ENCODE measurements at regions not wholly inside any gene's neighbourhood (a gene's known extent, or its start where the extent isn't known, plus 50 kb on each side); places are given as distances from the start of the nearest gene placed in this dataset.

DNA sequence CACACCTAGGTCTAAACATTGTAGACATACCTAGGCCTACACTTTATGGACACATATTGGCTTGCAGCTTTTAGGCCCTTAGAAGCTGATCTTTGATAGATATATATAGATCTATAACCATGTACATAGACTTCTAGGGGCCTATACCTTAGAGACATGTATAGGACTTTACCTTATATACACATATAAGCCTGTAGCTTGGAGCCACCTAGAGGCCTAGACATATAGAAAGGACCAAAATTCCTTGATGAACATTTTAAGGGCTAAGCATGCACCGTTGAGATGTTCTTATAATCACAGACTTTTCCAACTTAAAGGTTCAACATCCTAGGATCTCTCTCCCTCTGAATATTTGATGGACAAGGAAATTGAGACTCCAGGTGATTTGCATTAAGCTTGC, 371.7 kb upstream of the SASH1 start:
- Histone ChIP-seq H3K79me2 (ENCODE audit: insufficient read depth, low read length) (no peaks in the 10 kb centered on the region), H3K9me3 (ENCODE audit: insufficient read depth, low read length, severe bottlenecking) (no peaks in the 10 kb centered on the region), H3K4me2 (ENCODE audit: insufficient read depth, low read length) (no peak overlapping the region), H2AFZ (ENCODE audit: low read depth, low read length) (no peak overlapping the region), H3K36me3 (ENCODE audit: insufficient read depth, low read length) (no peaks in the 10 kb centered on the region), H3K4me1 (ENCODE audit: insufficient read depth, low read length) (no peaks in the 10 kb centered on the region), H4K20me1 (ENCODE audit: insufficient read depth, low read length) (no peaks in the 10 kb centered on the region), H3K4me3 (ENCODE audit: low read depth in 1 of 2, low read length in 2 of 2) (no peak overlapping the region), H3K27ac (ENCODE audit: low read length) (no peak overlapping the region), H3K9ac (ENCODE audit: low read depth, low read length) (no peak overlapping the region), H3K27me3 (ENCODE audit: insufficient read depth, low read length, poor library complexity) (no peaks in the 10 kb centered on the region)
- ATAC-seq (ENCODE audit: insufficient read depth, low read depth), result no peak
- DNase-seq, result no peak
- TF ChIP-seq EZH2 (IDR thresholded peaks at IDR 0.05; ENCODE audit: borderline replicate concordance, low read depth, low read length, severe bottlenecking), result no peak
- TF ChIP-seq, protein P1, sequence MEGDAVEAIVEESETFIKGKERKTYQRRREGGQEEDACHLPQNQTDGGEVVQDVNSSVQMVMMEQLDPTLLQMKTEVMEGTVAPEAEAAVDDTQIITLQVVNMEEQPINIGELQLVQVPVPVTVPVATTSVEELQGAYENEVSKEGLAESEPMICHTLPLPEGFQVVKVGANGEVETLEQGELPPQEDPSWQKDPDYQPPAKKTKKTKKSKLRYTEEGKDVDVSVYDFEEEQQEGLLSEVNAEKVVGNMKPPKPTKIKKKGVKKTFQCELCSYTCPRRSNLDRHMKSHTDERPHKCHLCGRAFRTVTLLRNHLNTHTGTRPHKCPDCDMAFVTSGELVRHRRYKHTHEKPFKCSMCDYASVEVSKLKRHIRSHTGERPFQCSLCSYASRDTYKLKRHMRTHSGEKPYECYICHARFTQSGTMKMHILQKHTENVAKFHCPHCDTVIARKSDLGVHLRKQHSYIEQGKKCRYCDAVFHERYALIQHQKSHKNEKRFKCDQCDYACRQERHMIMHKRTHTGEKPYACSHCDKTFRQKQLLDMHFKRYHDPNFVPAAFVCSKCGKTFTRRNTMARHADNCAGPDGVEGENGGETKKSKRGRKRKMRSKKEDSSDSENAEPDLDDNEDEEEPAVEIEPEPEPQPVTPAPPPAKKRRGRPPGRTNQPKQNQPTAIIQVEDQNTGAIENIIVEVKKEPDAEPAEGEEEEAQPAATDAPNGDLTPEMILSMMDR (IDR thresholded peaks at IDR 0.05; ENCODE audit: borderline replicate concordance, extremely low read depth, low read length, poor library complexity, severe bottlenecking), result peak; percentile 31

DNA sequence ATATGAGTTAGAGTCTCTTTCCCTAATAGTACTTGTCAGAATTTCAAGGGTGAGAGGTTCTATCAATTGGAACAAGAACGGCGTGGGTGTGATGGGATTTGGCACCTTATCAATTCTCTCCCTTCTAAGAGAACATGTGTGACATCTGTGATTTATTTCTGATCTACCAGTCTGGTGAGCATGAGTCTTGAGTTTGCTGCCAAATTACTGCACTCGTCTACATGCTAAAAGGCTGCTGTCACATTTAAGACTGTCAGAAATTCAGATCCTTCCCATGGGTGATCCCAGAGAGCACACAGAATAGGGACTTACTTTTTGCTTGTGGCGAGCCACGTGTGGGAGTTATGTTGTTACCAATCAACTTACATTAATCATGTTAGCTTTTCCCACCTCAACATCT, 370.2 kb upstream of the SASH1 start:
- no peak overlapping the region for H3K4me3 ChIP-seq (ENCODE audit: low read depth in 1 of 2, low read length in 2 of 2)
- H3K4me1 ChIP-seq (ENCODE audit: insufficient read depth, low read length), result no peaks in the 10 kb centered on the region
- H3K27ac ChIP-seq (ENCODE audit: low read length), result no peak overlapping the region
- H3K79me2 ChIP-seq (ENCODE audit: insufficient read depth, low read length), result no peaks in the 10 kb centered on the region
- no peak overlapping the region for H3K4me2 ChIP-seq (ENCODE audit: insufficient read depth, low read length)
- DNase-seq, result no peak
- no peaks in the 10 kb centered on the region for H3K27me3 ChIP-seq (ENCODE audit: insufficient read depth, low read length, poor library complexity)
- H3K9me3 ChIP-seq (ENCODE audit: insufficient read depth, low read length, severe bottlenecking), result no peaks in the 10 kb centered on the region
- H3K36me3 ChIP-seq (ENCODE audit: insufficient read depth, low read length), result no peaks in the 10 kb centered on the region
- no peak overlapping the region for H2AFZ ChIP-seq (ENCODE audit: low read depth, low read length)
- H4K20me1 ChIP-seq (ENCODE audit: insufficient read depth, low read length), result no peaks in the 10 kb centered on the region
- no peak overlapping the region for H3K9ac ChIP-seq (ENCODE audit: low read depth, low read length)
- TF ChIP-seq EZH2 (IDR thresholded peaks at IDR 0.05; ENCODE audit: borderline replicate concordance, low read depth, low read length, severe bottlenecking), result no peak
- TF ChIP-seq, protein P1 (IDR thresholded peaks at IDR 0.05; ENCODE audit: borderline replicate concordance, extremely low read depth, low read length, poor library complexity, severe bottlenecking), result no peak
- ATAC-seq (ENCODE audit: insufficient read depth, low read depth), result no peak

DNA sequence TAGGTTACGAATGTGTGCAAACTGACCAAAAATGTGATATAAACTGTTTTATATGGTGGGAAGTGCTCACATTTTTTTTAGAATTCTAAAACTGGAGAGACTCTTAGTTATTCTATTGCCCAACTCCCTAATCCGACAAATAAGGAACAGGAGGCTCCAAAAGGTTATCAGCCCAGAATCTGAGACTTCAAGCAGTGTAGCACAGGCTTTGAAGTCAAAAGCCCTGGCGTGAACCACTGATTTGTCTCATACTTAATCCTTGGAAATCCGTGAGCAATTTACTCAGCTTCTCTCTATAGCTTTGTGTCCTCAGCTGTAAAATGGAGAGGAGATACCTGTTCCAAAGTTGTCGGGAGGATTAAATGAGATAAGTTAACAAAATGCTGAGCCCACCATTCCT, 368.8 kb upstream of the SASH1 start:
- H4K20me1 ChIP-seq (ENCODE audit: insufficient read depth, low read length), result no peaks in the 10 kb centered on the region
- H3K4me2 ChIP-seq (ENCODE audit: insufficient read depth, low read length), result no peak overlapping the region
- no peak for DNase-seq
- no peak overlapping the region for H3K27ac ChIP-seq (ENCODE audit: low read length)
- no peaks in the 10 kb centered on the region for H3K4me1 ChIP-seq (ENCODE audit: insufficient read depth, low read length)
- no peaks in the 10 kb centered on the region for H3K79me2 ChIP-seq (ENCODE audit: insufficient read depth, low read length)
- H2AFZ ChIP-seq (ENCODE audit: low read depth, low read length), result no peak overlapping the region
- H3K9me3 ChIP-seq (ENCODE audit: insufficient read depth, low read length, severe bottlenecking), result no peaks in the 10 kb centered on the region
- no peaks in the 10 kb centered on the region for H3K36me3 ChIP-seq (ENCODE audit: insufficient read depth, low read length)
- no peak for ATAC-seq (ENCODE audit: insufficient read depth, low read depth)
- H3K27me3 ChIP-seq (ENCODE audit: insufficient read depth, low read length, poor library complexity), result no peaks in the 10 kb centered on the region
- no peak overlapping the region for H3K9ac ChIP-seq (ENCODE audit: low read depth, low read length)
- no peak overlapping the region for H3K4me3 ChIP-seq (ENCODE audit: low read depth in 1 of 2, low read length in 2 of 2)
- TF ChIP-seq, protein P1 (IDR thresholded peaks at IDR 0.05; ENCODE audit: borderline replicate concordance, extremely low read depth, low read length, poor library complexity, severe bottlenecking), result no peak
- no peak for TF ChIP-seq EZH2 (IDR thresholded peaks at IDR 0.05; ENCODE audit: borderline replicate concordance, low read depth, low read length, severe bottlenecking)

DNA sequence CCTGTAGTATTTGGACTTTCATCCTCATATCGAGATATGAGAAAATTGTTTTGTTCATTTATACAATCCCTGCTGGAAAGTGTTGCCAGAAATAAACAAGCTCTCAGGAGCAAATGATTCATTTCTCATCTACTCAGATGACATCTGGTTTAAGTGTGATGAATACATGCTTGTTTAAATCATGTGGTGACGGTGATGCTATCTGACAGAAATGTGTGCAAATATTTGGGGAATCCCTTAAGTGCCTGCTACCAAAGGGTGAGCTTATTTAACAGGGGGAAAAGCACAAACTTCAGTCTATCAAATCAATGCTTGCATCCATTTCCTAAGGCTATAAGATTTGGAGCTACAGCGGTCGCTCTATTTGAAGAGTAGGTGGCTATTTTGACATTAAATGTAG, 368.3 kb upstream of the SASH1 start:
- Histone ChIP-seq H3K4me3 (ENCODE audit: low read depth in 1 of 2, low read length in 2 of 2) (no peak overlapping the region), H3K9me3 (ENCODE audit: insufficient read depth, low read length, severe bottlenecking) (no peaks in the 10 kb centered on the region), H3K9ac (ENCODE audit: low read depth, low read length) (no peak overlapping the region), H3K4me1 (ENCODE audit: insufficient read depth, low read length) (no peaks in the 10 kb centered on the region), H3K4me2 (ENCODE audit: insufficient read depth, low read length) (no peak overlapping the region), H4K20me1 (ENCODE audit: insufficient read depth, low read length) (no peaks in the 10 kb centered on the region), H3K27me3 (ENCODE audit: insufficient read depth, low read length, poor library complexity) (no peaks in the 10 kb centered on the region), H3K79me2 (ENCODE audit: insufficient read depth, low read length) (no peaks in the 10 kb centered on the region), H3K27ac (ENCODE audit: low read length) (no peak overlapping the region), H3K36me3 (ENCODE audit: insufficient read depth, low read length) (no peaks in the 10 kb centered on the region), H2AFZ (ENCODE audit: low read depth, low read length) (no peak overlapping the region)
- TF ChIP-seq, protein P1 (IDR thresholded peaks at IDR 0.05; ENCODE audit: borderline replicate concordance, extremely low read depth, low read length, poor library complexity, severe bottlenecking), result no peak
- TF ChIP-seq EZH2 (IDR thresholded peaks at IDR 0.05; ENCODE audit: borderline replicate concordance, low read depth, low read length, severe bottlenecking), result no peak
- no peak for DNase-seq
- no peak for ATAC-seq (ENCODE audit: insufficient read depth, low read depth)
